HG02970 (cell line): ENCODE measurements at regions not wholly inside any gene's neighbourhood (a gene's known extent, or its start where the extent isn't known, plus 50 kb on each side); places are given as distances from the start of the nearest gene placed in this dataset.
A peak's percentile ranks its signal among the peaks of the same experiment; 100 is the strongest.

ENCODE experiments used
- ATAC-seq: cut with Tn5 transposase; IDR thresholded peaks from one replicate; pipeline ENCODE4 v1.9.1; 2021; ENCODE audit warnings: mild to moderate bottlenecking, moderate library complexity, moderate number of reproducible peaks; ENCODE audit not compliant: unreplicated experiment, low FRiP score

- ATAC-seq: no peak
Observed at GRCh38 chr11:109851780-109852390, 241.3 kb upstream of the ZC3H12C start.

GRCh38 chr11:109853156-109853776, 239.9 kb upstream of the ZC3H12C start:
- no peak for ATAC-seq

DNA sequence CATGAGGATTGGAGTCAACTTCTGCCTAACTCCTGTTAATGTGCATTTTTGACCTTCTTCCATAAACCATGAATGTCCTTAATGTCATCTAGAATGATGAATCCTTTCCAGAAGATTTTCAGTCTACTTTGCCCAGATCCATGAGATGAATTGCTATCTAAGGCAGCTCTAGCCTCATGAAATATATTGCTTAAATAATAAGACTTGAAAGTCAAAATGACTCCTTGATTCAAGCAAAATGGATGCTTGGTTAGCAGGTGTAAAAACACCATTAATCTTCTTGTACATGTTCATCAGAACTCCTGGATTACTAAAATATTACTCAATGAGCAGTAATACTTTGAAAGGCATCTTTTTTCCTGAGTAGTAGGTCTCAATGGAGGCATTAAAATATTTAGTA, 238.5 kb upstream of the ZC3H12C start:
- ATAC-seq: no peak

DNA sequence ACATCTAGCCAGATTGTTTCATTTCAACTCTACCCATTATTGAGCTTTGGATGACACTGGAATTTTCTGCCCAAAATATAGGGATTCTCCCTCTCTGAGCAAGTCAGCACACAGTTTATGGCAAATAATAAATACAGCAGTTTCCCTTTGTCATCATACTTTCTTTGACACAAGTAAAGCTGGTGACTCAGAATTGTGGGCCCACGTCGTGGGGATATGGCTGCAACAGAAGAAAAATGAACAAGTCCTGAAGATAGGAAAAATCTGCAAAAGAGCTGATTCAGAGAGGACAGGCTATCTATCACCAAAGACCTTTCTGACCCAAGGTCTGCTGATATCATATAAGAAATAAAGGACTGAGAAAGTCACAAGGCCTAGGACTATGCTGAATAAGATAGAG, 236.3 kb upstream of the ZC3H12C start:
- no peak for ATAC-seq

DNA sequence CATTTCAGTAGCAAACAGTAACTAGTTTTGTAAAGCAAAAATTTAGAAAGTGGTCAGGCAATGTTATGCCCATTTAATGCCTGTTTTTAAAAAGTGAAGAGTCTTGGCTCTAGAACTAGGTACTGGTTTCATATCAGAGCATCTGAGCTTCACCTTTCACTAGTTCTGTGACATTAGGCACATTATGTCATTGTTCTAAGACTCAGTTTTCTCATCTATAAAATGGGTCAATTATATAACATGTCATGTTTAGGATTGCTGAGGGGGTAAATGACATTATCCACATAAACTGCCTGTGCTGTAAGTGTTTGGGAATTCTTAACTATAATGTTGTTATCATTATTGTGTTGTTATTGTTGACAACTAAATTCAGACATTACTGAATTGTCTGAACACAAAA, 235.6 kb upstream of the ZC3H12C start:
- ATAC-seq: no peak

DNA sequence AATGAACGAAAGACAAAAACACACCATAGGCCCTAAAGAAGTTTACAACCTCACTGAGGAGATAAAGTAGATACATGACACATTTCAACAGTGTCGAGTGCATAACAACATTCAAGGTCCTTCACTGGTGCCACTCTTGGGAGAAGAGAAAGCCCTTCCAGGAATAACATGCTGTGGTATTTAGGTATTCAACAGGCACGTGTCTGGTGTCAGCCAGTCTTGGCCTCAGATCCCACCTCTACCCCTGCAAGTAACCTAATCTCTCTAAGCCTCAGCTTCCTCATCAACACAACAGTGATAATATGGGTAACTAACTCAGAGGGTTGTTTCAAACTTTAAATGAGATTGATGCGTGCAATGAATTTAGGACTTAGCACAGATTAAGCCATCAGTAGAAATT, 235.0 kb upstream of the ZC3H12C start:
- no peak for ATAC-seq

- no peak for ATAC-seq
Observed at GRCh38 chr11:109859045-109859724, 234.0 kb upstream of the ZC3H12C start.

DNA sequence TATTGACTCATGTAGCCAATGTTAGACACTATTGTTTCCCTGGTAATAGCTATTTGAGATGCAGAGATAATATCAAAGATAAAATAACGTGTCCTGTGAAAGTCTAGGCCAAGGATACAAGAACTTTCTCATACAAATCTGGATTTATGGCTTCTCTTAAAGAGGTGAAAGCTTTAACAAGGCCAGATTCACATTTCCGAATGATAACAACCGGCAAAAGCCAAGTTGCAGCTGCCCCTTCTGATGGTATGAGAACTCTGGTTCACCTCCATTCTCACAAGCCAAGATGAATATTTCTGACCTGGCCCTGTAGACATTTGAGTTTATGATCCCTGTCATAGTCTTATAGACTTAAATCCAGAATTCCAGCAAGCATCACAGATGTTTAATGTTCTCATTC, 230.4 kb upstream of the ZC3H12C start:
- ATAC-seq: no peak

DNA sequence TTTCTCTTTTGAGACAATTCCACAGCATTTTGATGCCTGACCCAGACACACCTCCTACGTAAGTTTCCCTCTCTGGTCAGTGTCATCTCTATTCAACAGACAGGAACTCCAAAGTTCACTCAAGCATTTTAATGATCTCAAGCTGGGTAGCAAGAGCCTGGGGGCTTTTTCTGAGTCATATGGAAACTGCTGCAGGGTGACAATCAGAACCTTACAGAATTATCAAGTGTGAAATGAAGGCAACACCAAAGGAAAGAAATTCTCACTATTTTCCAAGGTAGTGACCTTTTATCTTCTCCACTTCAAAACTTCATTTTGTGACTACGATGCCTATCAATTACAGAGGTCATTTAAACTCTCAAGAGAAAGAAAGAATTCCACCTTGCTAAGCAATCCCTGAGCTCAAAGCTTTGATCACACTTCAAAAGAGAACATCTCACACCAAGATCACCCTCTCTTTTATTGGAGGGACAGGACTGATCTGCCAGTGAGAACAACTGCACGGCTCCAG, 229.0 kb upstream of the ZC3H12C start:
- ATAC-seq: peak; percentile 94

DNA sequence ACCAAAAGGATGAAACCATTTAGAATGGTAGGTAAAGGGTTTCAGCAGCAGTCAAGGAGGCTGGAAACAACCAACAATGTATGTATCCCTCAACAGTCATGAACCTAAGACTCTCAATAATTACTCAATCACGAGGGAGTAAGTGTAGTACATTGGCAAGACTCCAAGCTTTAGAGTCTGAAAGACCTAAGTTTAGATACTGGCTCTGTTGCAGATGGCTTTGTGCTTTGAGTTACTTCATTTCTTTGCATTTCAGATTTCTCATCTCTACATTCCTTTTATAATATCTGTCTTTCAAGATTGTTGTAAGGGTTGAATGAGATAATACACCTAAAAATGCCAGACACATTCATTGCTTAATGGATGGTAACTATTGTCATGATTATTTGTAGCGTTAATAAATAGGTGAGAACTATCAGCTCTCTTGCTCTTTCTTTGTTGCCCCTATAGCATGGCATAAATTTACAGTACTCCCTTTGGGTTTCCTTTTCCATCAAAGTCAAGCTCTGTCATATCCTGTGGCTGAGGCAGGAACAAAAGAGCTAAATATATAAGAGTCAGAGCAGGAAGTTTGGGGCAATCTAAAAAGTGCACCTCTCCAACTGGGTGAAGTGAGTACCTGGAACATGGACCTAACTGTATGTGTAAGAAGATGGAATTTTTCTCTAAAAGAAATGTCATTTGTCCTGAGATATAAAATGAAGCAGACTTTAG, 228.2 kb upstream of the ZC3H12C start:
- ATAC-seq: peak; percentile 23

DNA sequence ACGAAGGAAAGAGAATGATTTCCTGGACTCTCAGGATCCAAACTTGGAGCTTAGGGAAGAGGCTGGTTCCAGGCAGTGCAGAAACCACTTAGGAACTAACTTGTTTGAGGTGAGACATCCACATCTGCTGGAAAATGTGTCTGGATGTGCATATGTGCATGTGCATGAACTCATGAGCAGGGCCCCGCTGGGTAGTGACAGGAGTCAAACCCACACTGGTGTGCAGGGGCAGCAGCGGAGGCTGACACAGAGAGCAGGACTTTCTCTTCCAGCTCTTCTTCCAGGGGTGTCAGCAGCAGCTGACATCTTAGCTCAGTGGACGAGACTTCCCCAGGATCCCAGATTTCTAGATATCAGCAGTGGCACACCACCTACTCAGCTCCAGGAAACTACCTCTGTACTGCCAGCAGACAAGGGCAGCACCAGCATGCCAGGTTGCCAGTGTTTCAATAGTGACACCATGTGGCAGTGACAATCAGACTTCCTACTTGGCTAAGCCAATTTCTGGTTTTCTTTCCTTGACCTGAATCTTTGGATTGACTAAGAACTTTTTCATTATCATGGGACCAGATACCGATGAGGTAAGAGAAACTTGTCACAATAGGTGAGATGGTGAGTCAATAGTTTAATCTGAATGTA, 227.5 kb upstream of the ZC3H12C start:
- ATAC-seq: no peak

GRCh38 chr11:109867784-109868183, 225.4 kb upstream of the ZC3H12C start:
- ATAC-seq: no peak

DNA sequence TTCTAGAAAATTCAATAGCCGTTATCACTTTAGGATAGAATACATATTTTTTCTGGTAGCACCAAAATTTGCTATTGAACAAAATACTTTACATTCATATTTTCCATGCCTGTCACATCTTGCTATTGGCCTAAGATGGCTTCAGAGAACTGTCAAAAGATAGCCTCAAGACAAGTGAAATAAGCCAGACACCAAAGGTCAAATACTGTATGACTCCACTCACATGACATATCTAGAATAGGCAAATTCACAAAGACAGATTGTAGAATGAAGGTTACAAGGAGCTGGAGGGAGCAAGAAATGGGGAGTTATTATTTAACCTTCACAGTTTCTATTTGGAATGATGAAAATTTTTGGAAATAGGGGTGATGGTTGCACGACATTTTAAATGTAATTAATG, 223.7 kb upstream of the ZC3H12C start:
- no peak for ATAC-seq

GRCh38 chr11:109870297-109870696, 222.9 kb upstream of the ZC3H12C start:
- ATAC-seq: no peak

GRCh38 chr11:109877043-109877442, 216.1 kb upstream of the ZC3H12C start:
- no peak for ATAC-seq

DNA sequence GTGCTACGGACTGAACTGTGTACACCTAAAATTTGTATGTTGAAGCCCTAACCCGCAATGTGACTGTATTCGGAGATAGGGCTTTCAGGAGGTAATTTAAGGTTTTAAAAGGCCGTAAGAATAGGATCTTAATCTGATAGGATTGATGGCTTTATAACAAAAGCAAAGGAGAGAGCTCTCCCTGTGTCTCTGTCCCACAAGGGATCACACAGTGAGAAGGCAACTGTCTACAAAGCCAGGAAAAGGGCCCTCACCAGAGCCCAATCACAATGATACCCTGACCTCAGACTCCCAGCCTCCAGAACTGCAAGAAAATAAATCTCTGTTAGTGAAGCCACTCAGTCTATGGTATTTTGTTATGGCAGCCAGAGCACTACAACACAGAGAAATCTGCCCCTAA, 208.7 kb upstream of the ZC3H12C start:
- no peak for ATAC-seq

GRCh38 chr11:109885006-109885405, 208.2 kb upstream of the ZC3H12C start:
- ATAC-seq: no peak

DNA sequence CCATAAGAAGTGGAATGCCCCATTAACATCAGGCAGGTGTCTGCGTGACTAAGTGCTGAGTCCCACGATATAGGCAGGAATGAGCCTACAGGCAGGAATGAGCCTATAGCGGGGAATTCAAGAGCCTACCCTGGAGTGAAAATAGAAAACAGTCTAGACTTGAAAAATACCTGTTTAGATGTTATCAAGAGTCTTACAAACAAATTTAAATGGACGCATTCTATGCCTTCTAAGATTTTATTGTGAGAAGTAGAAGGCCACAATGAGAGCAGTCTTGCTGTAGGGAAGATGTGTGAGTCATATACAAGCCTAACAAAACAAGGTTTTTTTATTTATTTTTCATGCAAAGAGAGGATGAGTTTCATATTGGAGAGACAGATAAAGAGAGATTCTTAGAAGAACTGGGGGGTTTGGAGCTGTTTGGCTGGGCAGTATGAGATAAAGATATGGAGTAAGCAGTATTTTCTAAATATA, 200.8 kb upstream of the ZC3H12C start:
- no peak for ATAC-seq

GRCh38 chr11:109894242-109894641, 198.9 kb upstream of the ZC3H12C start:
- ATAC-seq: no peak

DNA sequence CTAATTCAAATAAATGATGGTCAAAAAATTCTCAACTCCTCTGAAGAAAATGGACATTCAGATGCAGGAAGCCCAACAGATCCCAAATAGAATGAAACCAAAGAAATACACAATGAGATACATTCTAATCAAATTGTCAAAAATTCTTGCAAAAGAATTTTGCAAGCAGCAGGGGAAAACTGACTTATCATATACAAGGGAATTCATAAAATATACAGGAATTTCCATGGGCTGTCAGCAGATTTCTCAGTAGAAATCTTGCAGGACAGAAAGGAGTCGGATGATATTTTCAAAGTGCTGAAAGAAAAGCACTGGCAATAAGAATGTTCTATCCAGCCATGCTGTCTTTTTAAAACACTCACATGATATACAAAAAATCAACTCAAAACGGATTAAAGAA, 194.6 kb upstream of the ZC3H12C start:
- ATAC-seq: no peak
